ENCODE measurements at regions not wholly inside any gene's neighbourhood (a gene's known extent, or its start where the extent isn't known, plus 50 kb on each side); places are given as distances from the start of the nearest gene placed in this dataset.

DNA sequence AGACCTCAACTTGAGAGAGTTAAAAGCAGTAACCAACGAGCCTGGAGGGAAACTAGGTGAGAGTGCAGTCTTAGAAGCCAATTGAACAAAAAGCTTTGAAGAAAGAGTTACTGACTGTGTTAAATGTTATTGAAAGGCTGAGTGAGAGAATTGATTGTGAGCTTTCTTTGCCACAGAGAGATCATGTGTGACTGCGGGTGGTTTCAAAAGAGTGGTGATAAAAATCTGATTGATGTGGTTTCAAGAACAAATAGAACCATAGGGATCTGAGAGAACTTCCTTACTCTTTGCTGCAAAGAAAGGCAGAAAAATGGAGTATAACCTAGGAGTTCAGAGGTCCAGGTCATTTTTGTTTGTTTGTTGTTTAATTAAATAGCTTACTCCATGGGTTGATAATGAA lies 759.9 kb upstream of the ALCAM start:
- TF ChIP-seq, protein P1, sequence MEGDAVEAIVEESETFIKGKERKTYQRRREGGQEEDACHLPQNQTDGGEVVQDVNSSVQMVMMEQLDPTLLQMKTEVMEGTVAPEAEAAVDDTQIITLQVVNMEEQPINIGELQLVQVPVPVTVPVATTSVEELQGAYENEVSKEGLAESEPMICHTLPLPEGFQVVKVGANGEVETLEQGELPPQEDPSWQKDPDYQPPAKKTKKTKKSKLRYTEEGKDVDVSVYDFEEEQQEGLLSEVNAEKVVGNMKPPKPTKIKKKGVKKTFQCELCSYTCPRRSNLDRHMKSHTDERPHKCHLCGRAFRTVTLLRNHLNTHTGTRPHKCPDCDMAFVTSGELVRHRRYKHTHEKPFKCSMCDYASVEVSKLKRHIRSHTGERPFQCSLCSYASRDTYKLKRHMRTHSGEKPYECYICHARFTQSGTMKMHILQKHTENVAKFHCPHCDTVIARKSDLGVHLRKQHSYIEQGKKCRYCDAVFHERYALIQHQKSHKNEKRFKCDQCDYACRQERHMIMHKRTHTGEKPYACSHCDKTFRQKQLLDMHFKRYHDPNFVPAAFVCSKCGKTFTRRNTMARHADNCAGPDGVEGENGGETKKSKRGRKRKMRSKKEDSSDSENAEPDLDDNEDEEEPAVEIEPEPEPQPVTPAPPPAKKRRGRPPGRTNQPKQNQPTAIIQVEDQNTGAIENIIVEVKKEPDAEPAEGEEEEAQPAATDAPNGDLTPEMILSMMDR (IDR thresholded peaks at IDR 0.05; ENCODE audit: poor library complexity, severe bottlenecking): no peak
- TF ChIP-seq POLR2AphosphoS5 (IDR thresholded peaks at IDR 0.05): peak; percentile 20
- no peak for TF ChIP-seq EP300 (conservative IDR thresholded peaks at IDR 0.05; ENCODE audit: poor library complexity, severe bottlenecking)
- no peak for TF ChIP-seq SMC3 (conservative IDR thresholded peaks at IDR 0.05; ENCODE audit: poor library complexity)
- no peak for TF ChIP-seq MXI1 (conservative IDR thresholded peaks at IDR 0.05; ENCODE audit: poor library complexity, severe bottlenecking)
- no peak for TF ChIP-seq EZH2 (IDR thresholded peaks at IDR 0.05; ENCODE audit: borderline replicate concordance, insufficient read depth, low read length, poor library complexity, severe bottlenecking)
- no peak for TF ChIP-seq RAD21 (conservative IDR thresholded peaks at IDR 0.05)
- TF ChIP-seq, protein P2, sequence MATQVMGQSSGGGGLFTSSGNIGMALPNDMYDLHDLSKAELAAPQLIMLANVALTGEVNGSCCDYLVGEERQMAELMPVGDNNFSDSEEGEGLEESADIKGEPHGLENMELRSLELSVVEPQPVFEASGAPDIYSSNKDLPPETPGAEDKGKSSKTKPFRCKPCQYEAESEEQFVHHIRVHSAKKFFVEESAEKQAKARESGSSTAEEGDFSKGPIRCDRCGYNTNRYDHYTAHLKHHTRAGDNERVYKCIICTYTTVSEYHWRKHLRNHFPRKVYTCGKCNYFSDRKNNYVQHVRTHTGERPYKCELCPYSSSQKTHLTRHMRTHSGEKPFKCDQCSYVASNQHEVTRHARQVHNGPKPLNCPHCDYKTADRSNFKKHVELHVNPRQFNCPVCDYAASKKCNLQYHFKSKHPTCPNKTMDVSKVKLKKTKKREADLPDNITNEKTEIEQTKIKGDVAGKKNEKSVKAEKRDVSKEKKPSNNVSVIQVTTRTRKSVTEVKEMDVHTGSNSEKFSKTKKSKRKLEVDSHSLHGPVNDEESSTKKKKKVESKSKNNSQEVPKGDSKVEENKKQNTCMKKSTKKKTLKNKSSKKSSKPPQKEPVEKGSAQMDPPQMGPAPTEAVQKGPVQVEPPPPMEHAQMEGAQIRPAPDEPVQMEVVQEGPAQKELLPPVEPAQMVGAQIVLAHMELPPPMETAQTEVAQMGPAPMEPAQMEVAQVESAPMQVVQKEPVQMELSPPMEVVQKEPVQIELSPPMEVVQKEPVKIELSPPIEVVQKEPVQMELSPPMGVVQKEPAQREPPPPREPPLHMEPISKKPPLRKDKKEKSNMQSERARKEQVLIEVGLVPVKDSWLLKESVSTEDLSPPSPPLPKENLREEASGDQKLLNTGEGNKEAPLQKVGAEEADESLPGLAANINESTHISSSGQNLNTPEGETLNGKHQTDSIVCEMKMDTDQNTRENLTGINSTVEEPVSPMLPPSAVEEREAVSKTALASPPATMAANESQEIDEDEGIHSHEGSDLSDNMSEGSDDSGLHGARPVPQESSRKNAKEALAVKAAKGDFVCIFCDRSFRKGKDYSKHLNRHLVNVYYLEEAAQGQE (IDR thresholded peaks at IDR 0.05; ENCODE audit: borderline replicate concordance): no peak
